Astrocyte (in vitro differentiated cells and primary cell): ENCODE measurements at regions not wholly inside any gene's neighbourhood (a gene's known extent, or its start where the extent isn't known, plus 50 kb on each side); places are given as distances from the start of the nearest gene placed in this dataset.

Experiments used
- DNase-seq: peaks from one replicate; pipeline ENCODE4 v3.0.0-alpha.2; 2010; ENCODE audit warnings: low read depth
- FAIRE-seq: peaks from 2 replicates; lab custom pipeline; 2011; peaks lifted over from hg19 to GRCh38; lab: Jason Lieb, UNC
- H2AFZ ChIP-seq: 2 replicates; pipeline ENCODE4 v1.6.0; 2012; ENCODE audit warnings: low read depth, low read length, inconsistent platforms
- H3K27ac ChIP-seq: 2 replicates; pipeline ENCODE4 v1.5.1; 2011; ENCODE audit warnings: low read depth, low read length, inconsistent platforms
- H3K27me3 ChIP-seq: 2 replicates; pipeline ENCODE4 v1.6.0; 2011; ENCODE audit warnings: low read length, inconsistent platforms; ENCODE audit not compliant: insufficient read depth
- H3K36me3 ChIP-seq: 2 replicates; pipeline ENCODE4 v1.5.1; 2011; ENCODE audit warnings: low read length, inconsistent platforms; ENCODE audit not compliant: insufficient read depth
- H3K4me1 ChIP-seq: 2 replicates; pipeline ENCODE4 v1.5.1; 2011; ENCODE audit warnings: low read length, inconsistent platforms; ENCODE audit not compliant: insufficient read depth
- H3K4me2 ChIP-seq: 2 replicates; pipeline ENCODE4 v1.6.0; 2012; ENCODE audit warnings: low read length, inconsistent platforms
- H3K4me3 ChIP-seq: 2 replicates; pipeline ENCODE4 v1.5.1; 2011; ENCODE audit warnings: low read depth, mild to moderate bottlenecking, low read length, inconsistent platforms; ENCODE audit not compliant: insufficient read depth
- H3K79me2 ChIP-seq: 2 replicates; pipeline ENCODE4 v1.6.0; 2012; ENCODE audit warnings: mild to moderate bottlenecking, low read length, inconsistent platforms; ENCODE audit not compliant: insufficient read depth
- H3K9ac ChIP-seq: 2 replicates; pipeline ENCODE4 v1.6.0; 2012; ENCODE audit warnings: mild to moderate bottlenecking, low read length, inconsistent platforms
- H3K9me3 ChIP-seq: 2 replicates; pipeline ENCODE4 v1.5.1; 2012; ENCODE audit warnings: low read depth, mild to moderate bottlenecking, low read length, inconsistent platforms; ENCODE audit not compliant: insufficient read depth
- H4K20me1 ChIP-seq: 2 replicates; pipeline ENCODE4 v1.6.0; 2012; ENCODE audit warnings: low read length, inconsistent platforms; ENCODE audit not compliant: insufficient read depth
- H3K27ac Mint-ChIP-seq: one replicate; pipeline ENCODE4 v1.8.0; 2021; ENCODE audit warnings: mild to moderate bottlenecking, mixed read lengths; ENCODE audit not compliant: unreplicated experiment
- H3K27me3 Mint-ChIP-seq: one replicate; pipeline ENCODE4 v1.8.0; 2021; ENCODE audit warnings: low read depth, mixed read lengths; ENCODE audit not compliant: unreplicated experiment
- H3K36me3 Mint-ChIP-seq: one replicate; pipeline ENCODE4 v1.8.0; 2021; ENCODE audit warnings: low read depth, mixed read lengths; ENCODE audit not compliant: unreplicated experiment
- H3K4me1 Mint-ChIP-seq: one replicate; pipeline ENCODE4 v1.8.0; 2021; ENCODE audit warnings: low read depth, mixed read lengths; ENCODE audit not compliant: unreplicated experiment
- H3K4me3 Mint-ChIP-seq: one replicate; pipeline ENCODE4 v1.8.0; 2021; ENCODE audit warnings: mild to moderate bottlenecking, moderate library complexity, mixed read lengths; ENCODE audit not compliant: unreplicated experiment
- H3K9me3 Mint-ChIP-seq: one replicate; pipeline ENCODE4 v1.8.0; 2021; ENCODE audit warnings: mild to moderate bottlenecking, mixed read lengths; ENCODE audit not compliant: unreplicated experiment
- EZH2 ChIP-seq: IDR thresholded peaks from 2 replicates; pipeline ENCODE4 v1.6.1; 2012; ENCODE audit warnings: mild to moderate bottlenecking, low read length, inconsistent platforms; ENCODE audit not compliant: insufficient read depth
- TF ChIP-seq, protein P1 (sequence below): IDR thresholded peaks from 2 replicates; pipeline ENCODE4 v1.5.1; 2011; ENCODE audit warnings: low read depth, mild to moderate bottlenecking, inconsistent platforms, low read length, moderate library complexity; ENCODE audit not compliant: insufficient read depth

- H3K79me2 ChIP-seq, result no peaks in the 10 kb centered on the region
- H3K4me2 ChIP-seq, result no peak overlapping the region
- no peaks in the 10 kb centered on the region for H3K36me3 Mint-ChIP-seq
- no peak overlapping the region for H2AFZ ChIP-seq
- H3K4me3 Mint-ChIP-seq, result no peak overlapping the region
- no peaks in the 10 kb centered on the region for H3K27me3 ChIP-seq
- no peak overlapping the region for H3K9ac ChIP-seq
- H3K27ac ChIP-seq, result no peak overlapping the region
- H3K9me3 Mint-ChIP-seq, result no peaks in the 10 kb centered on the region
- peaks cover 29% of the 10 kb centered on the region for H3K4me1 Mint-ChIP-seq
- H3K36me3 ChIP-seq, result no peaks in the 10 kb centered on the region
- FAIRE-seq (no peak), DNase-seq (peak; percentile 52)
- H4K20me1 ChIP-seq, result no peaks in the 10 kb centered on the region
- H3K4me3 ChIP-seq, result no peak overlapping the region
- H3K27ac Mint-ChIP-seq, result no peak overlapping the region
- H3K9me3 ChIP-seq, result no peaks in the 10 kb centered on the region
- TF ChIP-seq, protein P1, sequence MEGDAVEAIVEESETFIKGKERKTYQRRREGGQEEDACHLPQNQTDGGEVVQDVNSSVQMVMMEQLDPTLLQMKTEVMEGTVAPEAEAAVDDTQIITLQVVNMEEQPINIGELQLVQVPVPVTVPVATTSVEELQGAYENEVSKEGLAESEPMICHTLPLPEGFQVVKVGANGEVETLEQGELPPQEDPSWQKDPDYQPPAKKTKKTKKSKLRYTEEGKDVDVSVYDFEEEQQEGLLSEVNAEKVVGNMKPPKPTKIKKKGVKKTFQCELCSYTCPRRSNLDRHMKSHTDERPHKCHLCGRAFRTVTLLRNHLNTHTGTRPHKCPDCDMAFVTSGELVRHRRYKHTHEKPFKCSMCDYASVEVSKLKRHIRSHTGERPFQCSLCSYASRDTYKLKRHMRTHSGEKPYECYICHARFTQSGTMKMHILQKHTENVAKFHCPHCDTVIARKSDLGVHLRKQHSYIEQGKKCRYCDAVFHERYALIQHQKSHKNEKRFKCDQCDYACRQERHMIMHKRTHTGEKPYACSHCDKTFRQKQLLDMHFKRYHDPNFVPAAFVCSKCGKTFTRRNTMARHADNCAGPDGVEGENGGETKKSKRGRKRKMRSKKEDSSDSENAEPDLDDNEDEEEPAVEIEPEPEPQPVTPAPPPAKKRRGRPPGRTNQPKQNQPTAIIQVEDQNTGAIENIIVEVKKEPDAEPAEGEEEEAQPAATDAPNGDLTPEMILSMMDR, result no peak
- no peak for TF ChIP-seq EZH2
- peaks cover 8% of the 10 kb centered on the region for H3K4me1 ChIP-seq
- no peaks in the 10 kb centered on the region for H3K27me3 Mint-ChIP-seq
Measured at GRCh38 chr21:29237110-29238052, 61.3 kb upstream of the BACH1 start.

GRCh38 chr21:29238053-29238966 is 60.4 kb upstream of the BACH1 start:
- H3K9me3 Mint-ChIP-seq, result no peaks in the 10 kb centered on the region
- H3K36me3 Mint-ChIP-seq, result no peaks in the 10 kb centered on the region
- Histone ChIP-seq H3K27me3 (no peaks in the 10 kb centered on the region), H3K9ac (no peak overlapping the region), H3K4me3 (no peak overlapping the region), H3K27ac (no peak overlapping the region), H4K20me1 (no peaks in the 10 kb centered on the region), H2AFZ (no peak overlapping the region), H3K9me3 (no peaks in the 10 kb centered on the region), H3K4me2 (no peak overlapping the region), H3K79me2 (no peaks in the 10 kb centered on the region), H3K36me3 (no peaks in the 10 kb centered on the region), H3K4me1 (no peaks in the 10 kb centered on the region)
- TF ChIP-seq, protein P1, result no peak
- TF ChIP-seq EZH2, result no peak
- no peak overlapping the region for H3K4me3 Mint-ChIP-seq
- no peaks in the 10 kb centered on the region for H3K27me3 Mint-ChIP-seq
- peaks cover 21% of the 10 kb centered on the region for H3K4me1 Mint-ChIP-seq
- no peak overlapping the region for H3K27ac Mint-ChIP-seq
- no peak for FAIRE-seq
- DNase-seq, result no peak
